KG1 (cell line): ENCODE measurements at regions not wholly inside any gene's neighbourhood (a gene's known extent, or its start where the extent isn't known, plus 50 kb on each side); places are given as distances from the start of the nearest gene placed in this dataset.

Experiments used
- DNase-seq: peaks from one replicate; lab custom pipeline; 2025; lab: John Stamatoyannopoulos, UW

DNA sequence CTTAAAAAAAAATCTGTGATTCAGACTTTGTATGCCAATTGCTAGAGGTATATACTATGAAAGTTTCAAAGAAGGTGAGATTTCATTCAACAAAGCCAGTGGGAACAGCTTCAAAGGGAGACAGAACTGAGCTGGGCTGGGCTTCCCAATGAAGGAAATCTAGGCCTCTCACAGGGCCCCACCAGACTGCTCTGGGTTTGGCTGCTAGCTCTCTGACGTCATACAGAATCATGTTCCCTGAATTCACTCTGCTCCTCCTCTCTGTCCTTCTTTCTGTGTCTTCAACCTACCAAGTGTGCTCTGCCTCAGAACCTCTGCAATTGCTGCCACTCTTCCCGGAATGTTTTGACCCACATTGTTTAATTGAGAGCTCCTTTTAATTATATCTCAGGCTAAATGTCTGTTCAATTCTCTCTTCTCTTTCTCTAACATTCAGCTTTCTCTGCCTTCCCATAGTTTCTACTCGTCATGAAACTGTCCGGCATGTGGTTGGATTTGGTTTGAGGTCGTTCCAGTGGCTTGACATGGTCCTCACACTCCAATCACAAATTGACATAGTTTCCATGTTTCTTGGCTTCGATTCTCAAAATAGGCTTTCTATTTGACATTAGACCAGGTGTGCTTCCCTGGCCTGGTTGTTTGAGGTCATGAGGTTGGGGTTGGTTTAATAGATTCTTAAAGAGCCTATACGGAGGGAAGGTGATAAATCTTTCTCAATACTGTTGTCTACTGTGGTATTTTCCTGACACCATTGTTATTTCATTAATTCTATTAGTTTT is 282.1 kb upstream of the EMCN start:
- no peak for DNase-seq

DNA sequence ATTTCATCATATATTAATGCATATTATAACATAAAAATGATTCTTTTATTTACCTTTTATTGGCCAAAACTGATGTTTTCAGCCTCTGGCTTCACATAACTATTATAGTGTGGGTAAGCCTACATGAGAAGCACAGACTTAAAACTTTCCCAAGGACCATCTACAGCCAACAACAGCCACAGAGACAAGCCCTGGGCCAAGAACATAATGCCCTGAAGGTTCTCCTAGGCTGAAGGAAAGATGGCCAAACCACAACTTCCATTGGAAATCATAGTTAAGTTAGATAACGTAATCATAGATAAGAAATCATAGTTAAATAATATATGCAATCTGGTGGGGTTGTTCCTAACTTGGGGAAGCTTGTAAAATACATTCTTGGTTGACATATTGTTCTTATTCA is 280.0 kb upstream of the EMCN start:
- no peak for DNase-seq

DNA sequence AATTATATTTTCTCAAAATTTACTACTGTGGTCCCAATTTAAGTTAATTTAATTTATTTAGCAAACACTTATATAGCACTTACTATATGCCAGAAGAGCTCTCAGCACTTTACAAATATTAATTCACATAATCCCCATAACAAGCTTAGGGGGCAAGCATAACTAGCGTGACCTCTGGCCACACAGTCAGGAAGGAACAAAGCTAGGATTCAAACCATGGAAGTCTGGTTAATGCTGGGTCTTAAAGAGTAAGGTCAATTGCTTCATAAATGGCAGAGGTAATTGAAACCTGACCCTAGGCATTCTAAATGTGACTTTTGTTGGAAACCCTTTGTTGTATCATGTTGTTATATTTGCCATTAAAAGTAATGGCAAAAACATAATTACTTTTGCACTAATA is 279.5 kb upstream of the EMCN start:
- DNase-seq: no peak

DNA sequence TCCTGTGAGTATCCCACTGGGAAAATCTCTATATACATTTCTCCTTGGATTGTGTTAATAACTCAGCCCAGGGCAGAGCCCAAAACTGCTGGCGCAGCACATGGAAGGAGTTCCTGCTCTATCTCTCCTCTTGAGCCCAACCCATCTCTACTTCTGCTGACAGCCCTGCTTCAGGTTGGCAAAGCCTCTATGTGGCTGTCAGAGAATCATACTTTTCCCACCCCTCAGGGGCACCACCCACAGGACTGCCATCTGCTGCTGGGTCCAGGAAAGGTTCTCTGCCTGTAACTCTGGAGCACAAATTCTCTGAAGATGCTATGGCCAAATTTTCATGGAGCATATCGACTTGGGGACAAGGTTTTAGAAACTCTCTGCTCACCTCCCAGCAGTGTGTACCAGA is 278.5 kb upstream of the EMCN start:
- no peak for DNase-seq

DNA sequence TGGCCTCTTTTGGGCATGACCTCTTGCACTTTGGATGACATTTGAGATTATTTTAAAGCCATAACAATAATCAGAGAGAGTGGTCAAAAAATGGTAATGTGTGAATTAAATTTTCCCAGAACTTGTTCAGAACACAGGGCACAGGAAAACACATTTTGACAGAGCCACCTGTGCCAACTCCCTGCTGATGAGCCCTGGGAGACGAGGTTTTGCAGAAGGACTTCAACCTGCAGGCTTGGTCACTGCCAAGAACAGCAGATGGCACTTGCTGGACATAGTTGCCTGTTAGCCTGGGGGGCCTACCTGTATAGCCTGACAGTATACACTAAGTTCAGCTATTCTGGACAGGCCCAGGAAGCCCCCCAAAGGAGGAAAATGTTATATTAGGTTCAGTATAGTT is 277.8 kb upstream of the EMCN start:
- DNase-seq: no peak

DNA sequence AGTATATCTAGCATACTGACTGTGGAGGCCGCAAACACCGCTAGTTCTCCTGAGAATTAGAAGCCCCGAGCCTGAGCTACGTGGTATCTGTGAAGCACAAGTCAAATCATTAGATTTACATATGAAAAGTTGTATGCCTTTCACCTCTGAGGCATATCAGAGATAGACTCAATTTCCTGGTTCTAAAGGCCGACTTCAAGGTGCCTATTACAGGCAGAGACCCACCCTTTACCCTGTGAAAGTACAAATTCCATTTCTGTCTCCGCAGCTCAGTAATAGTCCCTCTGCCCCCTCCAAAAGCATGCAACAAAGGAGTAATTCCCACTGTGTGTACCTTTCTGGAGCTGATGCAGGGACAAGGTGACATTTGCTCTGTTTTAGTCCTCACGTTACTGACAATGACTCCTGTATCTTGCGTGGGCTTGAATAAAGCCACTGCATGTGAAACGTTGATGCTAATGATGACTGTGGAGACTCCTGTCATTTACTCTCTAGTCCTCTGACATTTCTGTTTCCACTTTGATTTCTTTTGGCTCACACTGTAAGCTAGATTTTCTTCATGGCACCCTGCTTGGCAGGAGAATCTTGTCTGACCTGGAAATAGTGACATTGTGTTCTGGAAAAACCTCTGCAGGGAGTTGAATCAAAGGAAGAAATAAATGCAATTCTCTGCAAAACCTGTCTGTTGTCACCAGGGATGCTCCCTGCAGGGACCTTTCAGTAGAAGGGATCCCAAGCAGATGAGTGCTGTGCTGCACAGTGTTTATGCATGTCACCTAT is 273.2 kb upstream of the EMCN start:
- no peak for DNase-seq

DNA sequence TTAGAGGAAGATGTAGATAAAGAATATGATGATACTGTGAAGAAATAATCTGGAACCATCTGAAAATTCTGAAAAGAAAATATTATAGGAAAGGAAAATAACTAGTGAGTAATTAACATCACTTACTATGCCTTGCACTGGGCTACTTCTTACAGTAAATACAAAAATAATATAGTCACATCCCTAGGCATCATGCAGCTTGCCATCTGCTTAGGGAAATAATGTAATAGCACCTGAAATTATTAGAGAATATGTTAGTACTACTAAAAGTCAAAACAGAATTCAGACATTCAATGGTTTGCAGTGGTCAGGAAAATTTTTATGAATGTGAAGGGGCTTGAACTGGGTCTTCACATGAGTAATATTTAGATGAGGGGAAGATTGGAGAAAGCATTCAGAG is 272.2 kb upstream of the EMCN start:
- no peak for DNase-seq

DNA sequence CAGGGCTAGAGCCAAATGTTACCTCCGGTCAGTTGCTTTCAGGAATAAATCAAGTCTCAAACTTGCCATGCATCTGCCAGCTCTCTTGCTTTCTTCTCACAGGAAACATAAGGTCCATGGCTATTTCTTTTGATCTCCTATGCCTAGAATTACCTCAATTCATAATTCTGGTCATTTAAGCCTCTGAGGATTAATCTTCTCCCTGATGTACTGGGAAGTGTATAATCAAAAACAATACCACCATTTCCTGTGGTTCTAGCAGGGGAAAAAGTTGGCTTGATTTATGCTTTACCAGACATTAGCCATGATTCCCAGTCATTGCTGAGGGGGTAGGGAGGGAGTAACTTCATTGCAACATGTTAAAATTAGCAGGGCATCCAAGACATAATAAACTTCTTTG is 268.7 kb upstream of the EMCN start:
- no peak for DNase-seq

DNA sequence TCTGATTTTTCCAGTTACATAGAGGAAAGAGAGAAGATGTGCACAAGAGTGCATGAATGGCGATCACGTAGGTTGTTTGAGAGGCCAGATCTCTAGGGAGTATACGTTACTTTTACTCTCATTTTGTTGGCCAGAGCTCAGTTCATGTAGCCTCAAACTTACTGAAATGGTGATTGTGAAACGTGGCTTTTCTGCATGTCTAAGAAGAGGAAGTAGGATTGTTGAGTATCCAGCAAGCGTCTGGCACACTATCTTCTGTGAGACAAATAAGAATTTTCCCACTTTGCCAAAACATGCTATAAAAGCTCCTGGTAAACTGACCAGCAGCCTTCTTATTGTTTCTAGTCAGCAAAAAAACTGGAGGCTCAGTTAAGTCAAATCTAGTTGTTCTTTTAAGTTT is 264.5 kb upstream of the EMCN start:
- DNase-seq: peak; percentile 1

DNA sequence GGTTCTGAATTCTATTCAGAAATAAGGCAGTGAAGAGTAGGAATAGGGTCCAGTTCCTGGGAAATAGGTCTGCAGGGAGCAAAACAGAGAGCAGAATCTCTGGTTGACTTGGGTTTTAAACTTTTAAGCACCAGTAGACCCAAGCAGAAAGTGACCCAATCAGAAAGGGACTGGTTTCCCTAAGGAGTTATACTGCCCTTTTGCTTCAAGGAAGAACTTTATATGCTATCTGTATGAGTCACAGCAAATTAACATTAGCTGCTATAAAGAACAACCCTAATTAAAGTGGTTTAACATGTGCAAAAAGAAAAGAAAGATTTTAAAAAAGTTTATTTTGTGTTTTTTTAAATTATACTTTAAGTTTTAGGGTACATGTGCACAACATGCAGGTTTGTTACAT is 263.6 kb upstream of the EMCN start:
- DNase-seq: no peak

DNA sequence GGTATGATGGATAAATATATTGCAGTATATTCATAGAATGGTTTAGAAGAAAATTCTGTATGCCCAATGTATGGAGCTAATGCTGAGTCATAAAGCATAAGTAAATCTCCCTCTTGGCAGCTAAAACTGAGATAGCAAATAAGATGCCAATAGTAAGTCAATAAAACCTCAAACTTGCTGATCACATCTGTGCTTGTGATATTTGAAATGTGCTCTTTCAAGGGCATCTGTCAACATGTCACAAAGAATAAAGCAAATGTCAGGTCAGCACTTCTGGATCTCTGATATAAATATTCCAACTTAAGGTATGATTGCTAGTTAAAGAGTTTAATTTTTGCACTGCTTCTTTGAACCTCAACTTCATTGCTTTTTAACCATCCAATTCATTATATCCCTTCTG is 262.3 kb upstream of the EMCN start:
- no peak for DNase-seq

DNA sequence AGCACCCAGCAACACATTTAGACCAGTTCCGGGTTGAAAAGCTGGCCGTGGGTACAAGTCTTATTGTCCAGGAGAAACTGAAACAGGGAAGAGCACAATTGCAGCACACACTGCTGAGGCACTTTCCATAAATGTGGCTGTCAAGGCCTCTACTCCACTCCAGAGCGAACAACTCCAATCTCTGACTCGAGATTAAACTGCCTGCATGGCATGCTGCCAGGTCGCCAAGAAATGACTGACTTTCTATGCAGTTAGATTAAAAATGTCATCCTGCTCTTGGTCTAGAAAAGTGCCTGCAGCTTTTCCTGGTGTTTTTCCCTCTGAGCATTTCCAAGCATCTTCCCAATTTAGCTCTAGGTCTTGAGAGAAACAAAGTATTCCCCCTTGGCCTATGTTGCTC is 260.6 kb upstream of the EMCN start:
- no peak for DNase-seq

DNA sequence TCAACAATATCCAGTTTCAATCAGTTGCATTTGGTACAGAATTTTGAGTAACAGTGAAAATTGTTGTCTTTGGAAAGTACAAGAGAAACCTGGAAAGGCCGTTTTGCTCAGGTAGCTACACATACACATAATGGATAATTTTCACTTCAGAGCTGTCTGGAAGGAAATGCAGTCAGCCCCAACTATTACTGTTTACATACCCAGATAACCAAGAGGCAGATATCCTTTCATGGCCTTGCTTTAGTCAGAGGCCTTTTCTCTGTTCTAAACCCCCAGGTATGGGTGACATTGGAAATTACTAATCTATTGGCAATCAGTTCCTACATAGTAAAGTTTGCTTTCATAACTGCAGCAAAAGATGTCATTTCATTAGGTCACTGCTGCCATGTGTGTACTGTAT is 244.9 kb upstream of the EMCN start:
- DNase-seq: no peak

DNA sequence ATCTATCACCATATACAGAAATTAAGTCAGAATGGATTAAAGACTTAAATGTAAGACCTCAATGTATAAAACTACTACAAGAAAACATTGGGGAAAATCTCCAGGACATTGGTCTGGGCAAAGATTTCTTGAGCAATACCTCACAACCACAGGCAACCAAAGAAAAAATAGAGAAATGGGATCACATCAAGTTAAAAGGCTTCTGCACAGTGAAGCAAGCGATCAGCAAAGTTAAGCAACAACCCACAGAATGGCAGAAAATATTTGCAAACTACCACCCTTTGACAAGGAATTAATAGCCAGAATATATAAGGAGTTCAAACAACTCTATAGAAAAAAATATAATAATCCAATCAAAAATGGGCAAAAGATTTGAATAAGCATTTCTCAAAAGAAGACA is 236.9 kb upstream of the EMCN start:
- DNase-seq: no peak

DNA sequence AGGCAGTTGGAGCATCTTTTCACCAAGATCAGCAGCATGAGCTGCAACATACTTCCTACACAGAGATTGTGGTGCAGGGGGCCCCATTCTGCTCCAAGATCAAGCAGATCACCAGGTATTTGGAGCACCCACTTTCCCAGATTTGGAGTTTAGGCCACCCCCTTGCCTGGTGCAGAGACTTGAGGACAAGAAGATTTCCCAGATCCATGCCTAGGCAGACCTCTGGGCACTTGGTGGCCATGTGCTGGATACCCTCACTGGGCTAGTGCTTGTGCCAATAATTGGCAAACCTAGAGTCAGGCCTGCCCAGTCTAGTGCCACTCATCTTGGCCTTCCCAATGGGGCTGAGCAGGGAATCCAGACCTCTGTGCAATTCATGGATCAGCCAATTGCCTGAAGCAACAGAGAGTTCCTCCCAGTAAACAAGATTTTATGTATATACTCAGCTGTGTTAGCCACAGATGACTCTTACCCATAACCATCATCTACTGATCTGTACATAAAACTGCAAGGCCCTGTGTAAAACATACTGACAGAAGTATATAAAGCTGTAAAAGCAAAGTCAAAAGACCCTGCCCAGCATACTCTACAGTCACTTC is 228.4 kb upstream of the EMCN start:
- no peak for DNase-seq

DNA sequence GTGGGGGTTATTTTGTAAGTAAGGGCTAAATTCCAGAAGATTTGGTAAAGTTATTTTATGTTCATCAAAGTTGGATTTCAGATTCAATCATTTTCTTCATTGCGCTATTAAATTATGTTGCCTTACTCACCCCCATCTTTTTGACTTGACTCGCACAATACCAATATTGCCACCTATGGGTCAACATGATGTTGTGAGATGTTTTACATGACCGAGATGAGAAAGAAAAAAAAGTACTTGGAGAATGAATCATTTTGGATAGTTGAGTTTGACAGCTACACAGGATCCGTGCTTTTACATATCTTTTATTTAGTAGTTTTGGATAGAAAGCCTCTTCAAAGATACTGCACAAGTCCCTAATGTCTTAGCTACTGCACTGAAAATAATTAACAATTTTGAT is 224.2 kb upstream of the EMCN start:
- DNase-seq: no peak

DNA sequence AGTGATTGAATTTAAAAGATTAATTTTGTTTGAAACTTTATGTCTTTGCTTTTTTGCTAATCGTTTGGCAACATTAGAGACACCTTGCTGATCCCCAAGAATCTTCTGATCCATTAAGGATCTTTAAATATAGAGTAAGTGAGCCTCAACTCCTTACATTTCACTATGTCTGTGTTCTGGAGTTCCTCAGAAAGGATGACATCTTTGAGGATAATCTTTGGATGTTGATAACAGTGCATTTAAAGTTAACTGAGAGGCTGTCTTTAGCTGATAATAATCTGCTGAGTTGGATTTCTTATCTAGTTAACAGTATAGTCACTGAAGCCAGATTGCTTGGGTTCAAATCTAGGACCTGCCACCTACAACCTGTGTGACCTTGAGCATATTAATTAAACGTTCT is 221.6 kb upstream of the EMCN start:
- no peak for DNase-seq

DNA sequence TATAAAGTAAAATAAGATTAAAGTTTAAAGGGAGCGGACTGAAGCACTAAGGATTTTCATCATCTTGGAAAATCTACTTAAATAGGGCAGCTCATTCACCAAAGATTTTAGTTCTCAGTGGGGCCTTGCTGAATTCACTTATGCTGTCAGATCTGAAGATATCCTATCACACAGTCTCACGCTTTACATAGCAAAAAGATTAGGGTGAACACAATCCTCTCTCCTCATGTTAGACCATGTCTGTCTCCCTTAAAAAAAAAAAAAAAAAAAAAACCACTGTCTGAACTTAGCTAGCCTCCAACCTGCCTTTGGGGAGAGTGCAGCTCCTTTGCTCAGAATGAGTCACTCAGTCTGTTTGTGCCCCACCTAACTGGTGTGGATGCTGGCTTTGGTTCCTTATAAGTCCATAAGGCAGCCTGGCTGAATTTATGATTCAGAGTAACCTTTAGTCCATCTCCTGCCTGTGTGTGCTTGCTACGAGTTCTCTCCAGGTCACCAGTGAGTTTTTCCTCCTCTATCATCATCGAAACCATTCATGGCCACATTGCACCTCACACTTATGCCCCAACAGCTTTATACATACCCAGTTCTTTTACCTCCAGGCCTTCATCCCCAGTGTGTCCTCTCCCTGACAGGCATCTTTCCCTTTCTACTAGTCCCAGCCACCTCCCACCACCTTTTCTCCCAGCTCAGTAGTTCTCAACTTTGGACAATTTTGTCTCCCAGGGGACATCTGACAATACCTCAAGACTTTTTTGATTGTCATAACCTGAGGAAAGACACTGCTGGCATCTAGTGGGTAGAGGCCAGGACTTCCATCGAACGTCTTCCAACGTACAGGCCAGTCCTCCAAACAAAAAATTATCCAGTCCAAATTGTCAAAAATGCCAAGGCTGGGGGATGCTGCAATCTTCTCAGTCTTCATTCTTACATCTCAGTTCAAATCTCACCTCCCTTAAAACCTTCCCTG is 220.7 kb upstream of the EMCN start:
- DNase-seq: no peak

DNA sequence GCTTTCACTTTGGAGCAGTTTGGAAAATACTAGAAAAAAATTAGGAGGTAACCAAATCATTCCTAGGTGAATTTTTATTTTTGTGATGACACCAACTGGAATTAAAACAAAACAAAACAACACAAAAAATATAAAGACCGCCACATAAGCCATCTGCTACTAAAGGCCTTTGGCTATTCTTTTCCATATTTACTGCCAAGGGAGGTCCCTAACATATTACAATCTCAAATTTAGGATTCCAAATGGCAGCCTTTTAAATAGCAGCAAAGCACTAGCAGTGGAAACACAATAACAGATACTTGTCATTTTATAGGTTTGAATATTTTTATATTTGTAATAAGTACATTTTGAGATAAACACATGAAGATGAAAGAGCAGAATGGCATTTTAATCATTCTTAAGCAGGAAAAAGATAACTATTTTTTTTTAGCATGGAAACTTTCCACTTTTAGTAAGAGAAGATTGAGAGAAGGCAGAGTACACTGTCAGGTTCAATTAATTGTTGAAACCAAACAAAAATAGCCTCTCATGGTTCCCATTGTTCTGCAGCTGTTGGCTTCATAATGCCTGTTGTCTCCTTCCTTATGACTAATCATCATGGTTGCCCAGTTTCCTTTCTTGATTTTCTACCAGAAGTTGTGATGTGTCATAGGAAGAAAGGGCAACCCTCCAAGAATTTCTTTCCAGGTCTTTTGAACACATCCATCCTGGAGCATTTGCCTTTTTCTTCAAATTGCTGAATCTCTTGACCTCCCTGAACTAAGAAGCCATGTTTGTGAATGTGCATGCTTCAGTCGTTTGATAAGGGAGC is 219.0 kb upstream of the EMCN start:
- no peak for DNase-seq

DNA sequence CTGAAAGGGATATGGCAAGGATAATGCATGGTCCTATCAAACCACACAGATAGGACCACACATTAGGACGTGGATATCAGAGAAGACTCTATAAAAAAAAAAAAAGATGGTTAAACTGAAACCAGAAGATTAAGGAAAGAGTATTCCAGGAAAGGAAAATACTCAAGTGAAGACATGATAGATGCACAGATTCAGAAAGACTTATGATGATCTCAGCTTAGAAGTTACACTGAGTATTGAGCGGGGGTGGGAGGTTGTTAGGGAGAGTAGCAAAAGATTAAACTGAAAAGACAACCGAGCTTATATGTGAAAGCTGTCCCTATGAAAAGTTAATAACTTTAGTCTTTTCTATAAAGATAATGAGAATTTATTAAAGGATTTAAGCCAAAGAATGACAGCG is 211.0 kb upstream of the EMCN start:
- DNase-seq: no peak

DNA sequence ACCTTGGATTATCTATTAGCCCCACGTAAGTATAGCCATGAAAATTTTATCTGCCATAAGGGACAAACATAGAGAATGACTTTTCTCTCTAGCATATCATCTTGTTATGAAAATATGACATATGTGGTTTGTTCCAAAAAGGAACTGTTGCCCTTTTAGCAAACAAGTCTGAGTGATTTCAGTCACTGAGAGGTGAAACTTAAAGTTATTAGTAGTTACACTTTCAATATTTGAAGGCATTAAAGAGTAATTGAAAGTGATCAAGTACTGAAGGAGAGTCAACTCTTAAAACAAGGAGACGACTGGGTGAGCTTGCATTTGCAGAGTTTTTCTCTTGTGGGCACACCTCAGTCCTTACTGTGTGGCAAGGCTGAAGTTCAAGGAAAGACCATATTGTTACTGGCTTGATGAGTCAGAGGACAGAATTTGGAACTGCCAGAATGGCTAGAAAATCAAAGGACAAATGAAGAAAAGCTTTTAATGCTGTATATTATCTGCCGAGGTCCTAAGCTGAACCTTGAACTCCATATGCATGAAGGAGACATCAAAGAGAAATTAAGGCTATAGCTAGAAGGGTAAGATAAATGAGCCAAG is 205.1 kb upstream of the EMCN start:
- no peak for DNase-seq
